ENCODE measurements at regions not wholly inside any gene's neighbourhood (a gene's known extent, or its start where the extent isn't known, plus 50 kb on each side); places are given as distances from the start of the nearest gene placed in this dataset.

DNA sequence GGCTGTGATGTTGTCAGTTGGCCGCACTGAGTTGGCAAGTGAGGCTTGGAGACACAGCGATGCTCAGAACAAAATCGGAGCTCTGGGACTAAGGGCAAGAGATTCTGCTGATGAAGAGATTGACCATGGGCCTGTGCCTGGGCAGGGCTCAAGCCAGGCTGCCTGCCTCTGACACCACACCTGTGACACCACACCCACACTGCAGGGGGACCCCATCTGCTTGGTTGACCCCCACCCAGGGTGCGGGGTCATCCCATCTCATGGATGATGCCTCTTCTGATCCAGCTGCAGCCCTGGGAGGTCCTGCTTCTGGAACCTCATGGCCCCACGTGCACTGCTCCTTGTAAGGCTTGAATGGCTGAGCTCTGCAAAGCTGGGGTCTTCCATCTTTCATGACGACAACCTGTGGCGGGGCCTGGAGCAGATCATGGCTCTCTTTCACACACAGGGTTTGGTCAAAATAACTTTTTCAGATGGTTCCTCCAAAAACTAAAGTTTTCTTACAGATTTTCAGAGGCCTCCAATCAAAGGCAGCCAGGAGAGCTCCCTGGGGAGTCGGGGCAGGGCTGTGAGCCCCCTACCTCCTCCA is 185.2 kb downstream of the GADD45G start:
- DNase-seq (ENCODE audit: low spot score) (no peak), ATAC-seq (no peak)
- Histone ChIP-seq H3K79me2 (replicated peaks; ENCODE audit: insufficient read depth) (no peaks in the 10 kb centered on the region), H3K36me3 (ENCODE audit: insufficient read depth) (no peaks in the 10 kb centered on the region), H4K20me1 (replicated peaks; ENCODE audit: insufficient read depth) (no peaks in the 10 kb centered on the region), H3K27ac (ENCODE audit: low read depth) (no peak overlapping the region), H3K4me1 (ENCODE audit: insufficient read depth) (no peaks in the 10 kb centered on the region), H3F3A (replicated peaks; ENCODE audit: low read depth) (no peaks in the 10 kb centered on the region), H3K4me3 (no peak overlapping the region), H3K27me3 (ENCODE audit: insufficient read depth) (no peaks in the 10 kb centered on the region), H2AFZ (no peak overlapping the region), H3K4me2 (no peak overlapping the region), H3K9me2 (ENCODE audit: insufficient read depth) (no peaks in the 10 kb centered on the region)
- peaks cover 3% of the 10 kb centered on the region for H3K27me3 Mint-ChIP-seq (ENCODE audit: insufficient read depth, low read depth, poor library complexity)
- H3K4me3 Mint-ChIP-seq = no peak overlapping the region
- TF ChIP-seq ZNF331 (CRISPR knock-in tag; IDR thresholded peaks at IDR 0.05; ENCODE audit: low read depth) (no peak), ZNF462 (CRISPR knock-in tag; IDR thresholded peaks at IDR 0.05) (no peak), CREB1 (CRISPR knock-in tag; IDR thresholded peaks at IDR 0.05; ENCODE audit: low read depth) (no peak), EZH2phosphoT487 (IDR thresholded peaks at IDR 0.05; ENCODE audit: unreplicated experiment) (no peak), POLR2AphosphoS5 (IDR thresholded peaks at IDR 0.05; ENCODE audit: low read depth) (no peak), JUNB (IDR thresholded peaks at IDR 0.05; ENCODE audit: unreplicated experiment) (no peak), EZH2 (IDR thresholded peaks at IDR 0.05; ENCODE audit: low read depth, unreplicated experiment) (no peak), ZNF114 (CRISPR knock-in tag; IDR thresholded peaks at IDR 0.05) (no peak), NANOG (IDR thresholded peaks at IDR 0.05; ENCODE audit: borderline replicate concordance) (no peak), STAT1 (IDR thresholded peaks at IDR 0.05; ENCODE audit: unreplicated experiment) (no peak)
- TF ChIP-seq, protein P1, sequence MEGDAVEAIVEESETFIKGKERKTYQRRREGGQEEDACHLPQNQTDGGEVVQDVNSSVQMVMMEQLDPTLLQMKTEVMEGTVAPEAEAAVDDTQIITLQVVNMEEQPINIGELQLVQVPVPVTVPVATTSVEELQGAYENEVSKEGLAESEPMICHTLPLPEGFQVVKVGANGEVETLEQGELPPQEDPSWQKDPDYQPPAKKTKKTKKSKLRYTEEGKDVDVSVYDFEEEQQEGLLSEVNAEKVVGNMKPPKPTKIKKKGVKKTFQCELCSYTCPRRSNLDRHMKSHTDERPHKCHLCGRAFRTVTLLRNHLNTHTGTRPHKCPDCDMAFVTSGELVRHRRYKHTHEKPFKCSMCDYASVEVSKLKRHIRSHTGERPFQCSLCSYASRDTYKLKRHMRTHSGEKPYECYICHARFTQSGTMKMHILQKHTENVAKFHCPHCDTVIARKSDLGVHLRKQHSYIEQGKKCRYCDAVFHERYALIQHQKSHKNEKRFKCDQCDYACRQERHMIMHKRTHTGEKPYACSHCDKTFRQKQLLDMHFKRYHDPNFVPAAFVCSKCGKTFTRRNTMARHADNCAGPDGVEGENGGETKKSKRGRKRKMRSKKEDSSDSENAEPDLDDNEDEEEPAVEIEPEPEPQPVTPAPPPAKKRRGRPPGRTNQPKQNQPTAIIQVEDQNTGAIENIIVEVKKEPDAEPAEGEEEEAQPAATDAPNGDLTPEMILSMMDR (conservative IDR thresholded peaks at IDR 0.05; ENCODE audit: low read depth in 2 of 2) = no peak
- TF ChIP-seq, protein P2, sequence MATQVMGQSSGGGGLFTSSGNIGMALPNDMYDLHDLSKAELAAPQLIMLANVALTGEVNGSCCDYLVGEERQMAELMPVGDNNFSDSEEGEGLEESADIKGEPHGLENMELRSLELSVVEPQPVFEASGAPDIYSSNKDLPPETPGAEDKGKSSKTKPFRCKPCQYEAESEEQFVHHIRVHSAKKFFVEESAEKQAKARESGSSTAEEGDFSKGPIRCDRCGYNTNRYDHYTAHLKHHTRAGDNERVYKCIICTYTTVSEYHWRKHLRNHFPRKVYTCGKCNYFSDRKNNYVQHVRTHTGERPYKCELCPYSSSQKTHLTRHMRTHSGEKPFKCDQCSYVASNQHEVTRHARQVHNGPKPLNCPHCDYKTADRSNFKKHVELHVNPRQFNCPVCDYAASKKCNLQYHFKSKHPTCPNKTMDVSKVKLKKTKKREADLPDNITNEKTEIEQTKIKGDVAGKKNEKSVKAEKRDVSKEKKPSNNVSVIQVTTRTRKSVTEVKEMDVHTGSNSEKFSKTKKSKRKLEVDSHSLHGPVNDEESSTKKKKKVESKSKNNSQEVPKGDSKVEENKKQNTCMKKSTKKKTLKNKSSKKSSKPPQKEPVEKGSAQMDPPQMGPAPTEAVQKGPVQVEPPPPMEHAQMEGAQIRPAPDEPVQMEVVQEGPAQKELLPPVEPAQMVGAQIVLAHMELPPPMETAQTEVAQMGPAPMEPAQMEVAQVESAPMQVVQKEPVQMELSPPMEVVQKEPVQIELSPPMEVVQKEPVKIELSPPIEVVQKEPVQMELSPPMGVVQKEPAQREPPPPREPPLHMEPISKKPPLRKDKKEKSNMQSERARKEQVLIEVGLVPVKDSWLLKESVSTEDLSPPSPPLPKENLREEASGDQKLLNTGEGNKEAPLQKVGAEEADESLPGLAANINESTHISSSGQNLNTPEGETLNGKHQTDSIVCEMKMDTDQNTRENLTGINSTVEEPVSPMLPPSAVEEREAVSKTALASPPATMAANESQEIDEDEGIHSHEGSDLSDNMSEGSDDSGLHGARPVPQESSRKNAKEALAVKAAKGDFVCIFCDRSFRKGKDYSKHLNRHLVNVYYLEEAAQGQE (IDR thresholded peaks at IDR 0.05; ENCODE audit: unreplicated experiment) = no peak
- TF ChIP-seq, protein P3, sequence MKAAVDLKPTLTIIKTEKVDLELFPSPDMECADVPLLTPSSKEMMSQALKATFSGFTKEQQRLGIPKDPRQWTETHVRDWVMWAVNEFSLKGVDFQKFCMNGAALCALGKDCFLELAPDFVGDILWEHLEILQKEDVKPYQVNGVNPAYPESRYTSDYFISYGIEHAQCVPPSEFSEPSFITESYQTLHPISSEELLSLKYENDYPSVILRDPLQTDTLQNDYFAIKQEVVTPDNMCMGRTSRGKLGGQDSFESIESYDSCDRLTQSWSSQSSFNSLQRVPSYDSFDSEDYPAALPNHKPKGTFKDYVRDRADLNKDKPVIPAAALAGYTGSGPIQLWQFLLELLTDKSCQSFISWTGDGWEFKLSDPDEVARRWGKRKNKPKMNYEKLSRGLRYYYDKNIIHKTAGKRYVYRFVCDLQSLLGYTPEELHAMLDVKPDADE (IDR thresholded peaks at IDR 0.05) = no peak
- H3K4me1 Mint-ChIP-seq = peaks cover 2% of the 10 kb centered on the region; the same call in 1 of the 3 replicates
- no peaks in the 10 kb centered on the region for H3K36me3 Mint-ChIP-seq (ENCODE audit: low read depth)
- H3K27ac Mint-ChIP-seq = no peak overlapping the region
- no peaks in the 10 kb centered on the region; the same call in 2 of the 3 replicates for H3K9me3 Mint-ChIP-seq

Data from GM23338 (cell line).